ENCODE measurements at regions not wholly inside any gene's neighbourhood (a gene's known extent, or its start where the extent isn't known, plus 50 kb on each side); places are given as distances from the start of the nearest gene placed in this dataset.
A peak's percentile ranks its signal among the peaks of the same experiment; 100 is the strongest.
"Not testable (repeated sequence)": the region's sequence is repeated elsewhere in the genome, so short reads cannot be mapped to it uniquely, and the experiment has no call there.

GRCh38 chrX:40891798-40892197, 156.5 kb upstream of the MED14 start:
- no peak for DNase-seq

- no peak for DNase-seq
These were observed 158.0 kb upstream of the MED14 start for GRCh38 chrX:40893251-40893910.

- DNase-seq, result no peak
These were observed 159.9 kb upstream of the MED14 start for GRCh38 chrX:40895246-40895645.

- no peak for DNase-seq
These were observed 162.5 kb upstream of the MED14 start for GRCh38 chrX:40897718-40898270.

GRCh38 chrX:40904739-40905138, 169.4 kb upstream of the MED14 start:
- not testable (repeated sequence) for DNase-seq

GRCh38 chrX:40908026-40908425, 172.7 kb upstream of the MED14 start:
- no peak for DNase-seq

- DNase-seq, result no peak
These were observed 173.6 kb upstream of the MED14 start for GRCh38 chrX:40908857-40909475.

GRCh38 chrX:40912166-40912565, 173.1 kb upstream of the USP9X start:
- no peak for DNase-seq

GRCh38 chrX:40912576-40912975, 172.7 kb upstream of the USP9X start:
- DNase-seq, result no peak

- no peak for DNase-seq
These were observed 164.9 kb upstream of the USP9X start for GRCh38 chrX:40920351-40920750.

GRCh38 chrX:40922307-40922706, 162.9 kb upstream of the USP9X start:
- peak; percentile 11 for DNase-seq

GRCh38 chrX:40926739-40927427, 158.4 kb upstream of the USP9X start:
- not testable (repeated sequence) for DNase-seq

- no peak for DNase-seq
These were observed 157.2 kb upstream of the USP9X start for GRCh38 chrX:40928076-40928475.

- DNase-seq, result no peak
These were observed 153.3 kb upstream of the USP9X start for GRCh38 chrX:40931921-40932320.

- peak; percentile 18 for DNase-seq
These were observed 152.0 kb upstream of the USP9X start for GRCh38 chrX:40933132-40933705.

GRCh38 chrX:40933706-40934425, 151.4 kb upstream of the USP9X start:
- DNase-seq, result peak; percentile 12

- no peak for DNase-seq
These were observed 148.4 kb upstream of the USP9X start for GRCh38 chrX:40936827-40937226.

GRCh38 chrX:40938423-40938822, 146.8 kb upstream of the USP9X start:
- DNase-seq, result no peak

- DNase-seq, result no peak
These were observed 142.1 kb upstream of the USP9X start for GRCh38 chrX:40943093-40943641.

- DNase-seq, result peak; percentile 20
These were observed 139.9 kb upstream of the USP9X start for GRCh38 chrX:40945361-40945713.

GRCh38 chrX:40947276-40947675, 138.0 kb upstream of the USP9X start:
- DNase-seq, result no peak

- DNase-seq, result no peak
These were observed 136.2 kb upstream of the USP9X start for GRCh38 chrX:40949071-40949470.

GRCh38 chrX:40950546-40950945, 134.7 kb upstream of the USP9X start:
- no peak for DNase-seq
